HG03103 (cell line): ENCODE measurements at regions not wholly inside any gene's neighbourhood (a gene's known extent, or its start where the extent isn't known, plus 50 kb on each side); places are given as distances from the start of the nearest gene placed in this dataset.
A peak's percentile ranks its signal among the peaks of the same experiment; 100 is the strongest.

Source experiments
- ATAC-seq: cut with Tn5 transposase; IDR thresholded peaks from one replicate; pipeline ENCODE4 v1.9.1; 2021; ENCODE audit warnings: low read depth; ENCODE audit not compliant: unreplicated experiment

DNA sequence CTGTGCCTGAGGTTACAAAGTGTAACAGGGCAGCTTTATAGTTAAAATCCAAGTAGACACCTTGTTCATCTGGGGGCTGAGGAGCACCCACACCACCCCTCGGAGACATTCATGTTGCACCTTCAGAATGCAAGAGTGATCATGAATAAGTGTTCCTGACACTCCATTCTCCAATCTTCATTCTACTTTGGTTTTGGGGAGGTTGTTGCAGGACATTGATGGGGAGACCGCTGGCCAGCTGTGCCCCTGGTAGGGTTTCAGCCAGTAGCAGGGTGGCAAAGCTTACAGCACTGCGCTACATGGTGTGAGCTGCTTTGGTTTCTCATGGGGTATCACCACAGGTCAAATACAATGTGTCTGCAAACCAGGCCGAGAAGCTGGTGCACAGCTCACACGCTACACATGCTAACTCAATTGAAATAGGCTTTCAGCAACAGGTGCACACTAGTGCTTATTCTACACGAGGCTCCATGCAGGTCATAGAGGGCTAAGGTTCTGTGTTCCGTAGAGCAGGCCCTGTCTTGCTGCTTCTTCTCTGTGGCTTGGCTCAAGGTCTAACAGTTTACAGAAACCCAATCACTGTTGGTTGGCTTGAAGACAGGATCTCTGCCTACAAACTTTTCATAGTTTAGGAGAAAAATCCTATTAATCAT lies 317.4 kb upstream of the ZNF32 start:
- ATAC-seq = no peak

GRCh38 chr10:43965033-43965917 lies 316.6 kb upstream of the ZNF32 start:
- peak; percentile 36 for ATAC-seq

DNA sequence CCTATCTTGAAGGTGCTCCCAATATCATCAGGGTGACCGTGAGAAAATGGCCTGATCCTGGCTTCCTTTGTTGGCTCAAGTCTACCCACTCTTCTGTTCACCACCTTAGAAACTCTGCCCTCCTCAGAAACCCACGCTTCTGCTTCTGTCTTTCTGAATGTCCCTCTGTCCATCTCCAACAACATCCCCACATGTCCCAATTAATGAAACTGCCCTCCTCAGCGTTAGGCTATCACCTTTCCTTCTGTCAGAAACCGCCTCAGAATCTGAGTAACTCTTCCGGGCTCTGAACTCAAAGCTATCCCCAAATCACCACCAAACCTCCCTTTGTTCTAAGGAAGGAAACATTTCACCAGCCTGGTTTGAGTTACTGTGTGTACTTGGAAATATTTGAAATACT lies 315.8 kb upstream of the ZNF32 start:
- no peak for ATAC-seq

GRCh38 chr10:43963793-43964425 lies 315.2 kb upstream of the ZNF32 start:
- ATAC-seq = no peak

- no peak for ATAC-seq
These were observed 314.7 kb upstream of the ZNF32 start for GRCh38 chr10:43963379-43963778.

- ATAC-seq = no peak
These were observed 313.9 kb upstream of the ZNF32 start for GRCh38 chr10:43962346-43963191.

- no peak for ATAC-seq
These were observed 313.1 kb upstream of the ZNF32 start for GRCh38 chr10:43961523-43962345.

GRCh38 chr10:43960981-43961380 lies 312.3 kb upstream of the ZNF32 start:
- no peak for ATAC-seq

DNA sequence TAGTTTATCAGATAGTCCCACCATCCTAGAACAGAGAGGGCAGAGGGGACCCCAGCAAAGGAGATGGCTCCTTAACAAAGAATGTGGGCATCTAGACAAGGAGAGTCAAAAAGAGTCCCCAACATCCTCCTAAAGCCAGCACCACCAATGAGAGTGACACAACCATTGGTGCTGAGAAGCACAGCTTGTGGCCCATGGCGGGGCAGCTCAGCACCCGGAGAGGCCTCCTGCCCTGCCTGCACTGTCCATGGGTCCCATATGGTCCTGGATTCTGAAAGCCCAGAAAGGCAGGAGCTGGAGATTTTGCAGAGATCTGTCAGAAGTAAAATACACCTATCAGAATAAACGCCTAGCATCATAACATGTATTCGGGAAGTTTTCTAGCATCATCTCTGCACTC lies 311.8 kb upstream of the ZNF32 start:
- ATAC-seq = no peak

GRCh38 chr10:43960135-43960415 lies 311.4 kb upstream of the ZNF32 start:
- ATAC-seq = no peak

DNA sequence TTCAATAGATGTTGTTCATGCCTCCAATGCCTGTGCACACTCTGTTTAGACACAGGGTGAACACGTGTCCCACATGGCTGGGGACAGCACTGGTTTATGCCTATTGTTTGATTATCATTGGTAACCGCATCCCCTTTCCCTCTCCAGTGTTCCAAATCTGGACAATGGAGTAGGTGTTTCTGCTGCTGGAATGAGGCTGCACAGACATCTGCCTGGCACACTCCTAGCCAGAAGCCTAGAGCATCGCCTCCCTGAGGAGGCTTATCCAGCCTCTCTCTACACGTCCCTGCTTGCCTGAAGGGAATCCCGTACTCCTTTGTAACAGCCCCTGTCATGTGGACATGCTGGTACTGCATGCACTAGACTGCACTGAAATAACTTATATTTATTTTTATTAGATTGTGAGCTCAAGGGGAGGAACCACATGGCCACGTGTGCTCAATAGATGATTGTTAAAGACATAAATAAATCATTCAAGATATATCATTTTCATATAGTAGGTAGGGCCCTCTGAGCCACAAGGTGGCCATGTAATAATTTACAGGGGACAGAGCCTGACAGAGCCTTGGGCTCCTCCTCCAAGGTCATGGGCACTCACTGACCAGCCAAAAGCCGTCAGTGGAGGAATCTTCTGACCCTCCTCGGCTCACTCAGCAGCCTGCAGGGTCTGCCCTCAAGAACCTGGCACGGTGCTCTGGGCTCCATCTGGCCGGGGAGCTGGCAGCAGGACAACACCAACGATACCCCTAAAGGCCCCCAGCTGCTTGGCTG lies 310.9 kb upstream of the ZNF32 start:
- no peak for ATAC-seq

DNA sequence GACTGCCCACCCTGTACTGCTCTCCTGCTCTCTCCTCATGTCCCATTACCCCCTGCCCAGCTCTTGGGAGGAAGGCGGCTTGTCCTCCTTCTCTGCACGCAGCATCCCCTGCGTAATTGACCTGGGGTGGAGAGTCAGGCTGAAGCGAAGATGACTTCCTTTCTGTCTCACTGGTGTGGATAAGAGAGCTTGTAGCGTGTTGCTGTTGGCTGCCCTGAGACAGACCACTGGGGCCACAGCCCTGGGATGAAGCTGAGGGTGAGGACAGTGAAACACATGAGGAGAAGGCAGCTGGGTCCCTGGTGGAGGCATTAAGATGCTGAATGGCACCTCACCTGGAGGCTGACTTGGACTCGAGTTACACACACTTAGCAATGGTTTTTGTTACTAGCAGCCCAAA lies 310.3 kb upstream of the ZNF32 start:
- no peak for ATAC-seq

DNA sequence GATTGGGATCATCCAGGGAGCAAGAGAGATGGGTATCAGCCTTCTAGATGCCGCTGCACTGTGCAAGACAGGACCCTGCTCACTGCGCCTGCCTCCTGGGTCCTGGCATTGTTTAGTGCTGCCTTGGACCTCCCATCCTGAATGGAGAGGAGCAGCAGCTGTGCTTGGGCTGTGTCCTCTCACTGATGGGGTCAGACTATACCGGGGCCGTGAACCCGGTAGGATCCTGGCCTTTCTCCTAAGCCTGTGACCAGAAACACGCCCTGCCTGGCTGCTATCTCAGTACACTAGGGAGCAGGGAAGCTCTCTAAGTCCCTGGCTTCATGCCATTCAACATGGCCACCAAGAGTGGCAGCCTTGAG lies 309.4 kb upstream of the ZNF32 start:
- no peak for ATAC-seq

DNA sequence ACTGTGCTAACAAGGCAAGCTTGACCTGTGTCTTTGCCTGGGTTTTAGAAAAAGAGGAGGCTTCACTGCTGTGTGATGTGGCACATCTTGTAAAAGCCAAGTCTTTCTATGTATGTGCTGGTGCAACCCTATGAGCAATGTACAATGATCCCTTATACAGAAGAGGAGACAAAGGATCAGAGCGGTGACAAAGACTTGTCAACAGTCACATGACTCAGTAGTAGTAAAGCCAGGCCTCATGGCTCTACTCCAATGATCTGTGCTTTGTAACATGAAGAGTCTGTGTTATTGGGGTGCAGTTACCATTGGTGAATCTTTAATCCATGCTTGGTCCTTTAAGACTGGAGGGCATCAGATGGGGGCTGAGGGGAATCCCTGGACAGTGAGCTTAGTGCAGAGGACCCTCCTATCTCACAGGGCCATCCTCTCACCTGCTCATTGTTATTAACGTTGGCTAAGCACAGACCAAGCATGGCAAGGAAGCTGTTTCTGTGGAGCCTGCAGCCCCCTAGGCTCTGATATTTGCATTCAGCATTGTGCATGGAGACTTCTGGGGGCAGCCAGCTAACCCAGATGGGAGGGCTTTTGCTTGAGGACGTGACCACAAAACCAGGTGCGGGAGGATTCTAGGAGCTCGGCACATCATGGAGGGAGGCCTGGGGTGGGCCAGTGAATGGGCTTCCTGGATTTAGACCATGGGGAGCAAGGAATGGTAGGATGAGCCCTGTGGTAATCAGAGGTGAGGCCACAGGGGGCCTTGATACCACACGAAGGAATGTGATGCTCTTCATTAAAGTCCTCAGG lies 308.8 kb upstream of the ZNF32 start:
- no peak for ATAC-seq

DNA sequence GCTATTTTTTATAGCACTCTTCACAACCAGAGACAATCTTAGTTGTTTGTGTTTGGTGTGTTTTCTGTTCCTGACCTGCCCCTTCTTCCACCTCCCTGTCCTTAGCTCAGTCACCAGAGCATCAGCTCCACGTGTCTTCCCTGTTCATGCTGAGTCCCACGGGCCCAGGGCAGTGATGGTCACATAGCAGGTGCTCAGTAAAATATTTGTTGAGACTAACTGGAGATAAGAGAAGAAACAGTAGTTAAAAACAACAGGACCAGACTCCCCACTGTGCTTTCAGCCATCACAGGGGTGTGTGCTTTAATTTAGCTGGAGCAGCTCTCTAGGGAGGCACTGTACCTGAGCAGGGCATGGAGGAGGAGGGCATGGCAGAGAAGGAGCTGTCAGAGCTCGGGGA lies 307.3 kb upstream of the ZNF32 start:
- no peak for ATAC-seq

DNA sequence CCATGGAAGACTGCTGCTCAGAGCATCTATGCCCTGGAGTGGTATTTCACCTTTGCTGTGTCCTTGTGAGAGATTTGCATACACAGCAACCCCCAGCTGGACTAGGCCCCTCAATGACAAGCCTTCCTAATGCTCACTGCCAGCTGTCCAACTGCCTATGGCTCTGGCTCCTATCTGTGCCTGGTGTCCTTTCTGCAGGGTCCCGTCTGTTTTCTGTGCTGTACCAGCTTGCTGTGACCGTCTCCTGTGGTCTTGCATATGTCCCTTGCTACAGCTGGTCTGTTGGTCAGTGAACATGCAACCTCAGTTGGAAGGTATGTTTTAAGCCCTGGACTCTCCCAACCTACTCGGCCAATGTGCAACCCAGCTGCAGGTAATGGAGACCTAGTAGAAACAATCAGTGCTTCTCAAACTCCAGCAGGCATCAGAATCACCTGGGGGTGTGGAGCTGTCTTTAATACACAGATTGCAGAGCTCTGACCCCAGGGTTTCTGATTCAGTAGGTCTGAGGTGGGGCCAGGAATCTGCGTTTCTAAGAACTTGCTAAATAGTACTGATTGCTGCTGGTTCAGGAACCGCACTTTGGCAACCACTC lies 306.4 kb upstream of the ZNF32 start:
- ATAC-seq = no peak

GRCh38 chr10:43953672-43954071 lies 305.0 kb upstream of the ZNF32 start:
- no peak for ATAC-seq

DNA sequence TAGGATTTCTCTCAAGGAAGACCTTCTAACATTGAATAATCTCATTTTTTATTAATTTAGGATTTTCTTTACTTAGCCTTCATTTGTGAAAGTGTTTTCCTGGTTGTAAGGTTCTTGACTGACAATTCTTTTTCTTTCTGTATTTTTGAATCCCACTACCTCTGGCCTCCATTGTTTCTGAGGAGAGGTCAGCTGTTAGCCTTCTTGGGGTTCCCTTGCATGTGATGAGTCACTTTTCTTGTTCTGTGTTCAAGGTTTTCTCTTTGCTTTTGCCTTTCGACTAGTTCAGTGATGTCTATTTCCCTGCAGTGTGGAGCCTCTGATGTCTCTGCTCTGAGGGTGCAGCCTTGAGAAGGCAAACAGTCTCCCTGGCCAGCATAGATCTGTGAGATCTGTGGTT lies 304.1 kb upstream of the ZNF32 start:
- no peak for ATAC-seq
